GM12865 (cell line): ENCODE measurements at regions not wholly inside any gene's neighbourhood (a gene's known extent, or its start where the extent isn't known, plus 50 kb on each side); places are given as distances from the start of the nearest gene placed in this dataset.

Experiments
- DNase-seq: peaks from one replicate; pipeline ENCODE4 v3.0.0; 2010; ENCODE audit warnings: low read depth
- H3K4me3 ChIP-seq: 2 replicates; pipeline ENCODE4 v1.5.1; 2011; ENCODE audit warnings: mild to moderate bottlenecking, low read depth, low read length, control low read depth
- CTCF ChIP-seq: IDR thresholded peaks from 2 replicates; pipeline ENCODE4 v1.5.1; 2011; ENCODE audit warnings: low read length, control low read depth, low read depth, inconsistent platforms; ENCODE audit not compliant: insufficient read depth; ENCODE audit errors: missing control alignments

DNA sequence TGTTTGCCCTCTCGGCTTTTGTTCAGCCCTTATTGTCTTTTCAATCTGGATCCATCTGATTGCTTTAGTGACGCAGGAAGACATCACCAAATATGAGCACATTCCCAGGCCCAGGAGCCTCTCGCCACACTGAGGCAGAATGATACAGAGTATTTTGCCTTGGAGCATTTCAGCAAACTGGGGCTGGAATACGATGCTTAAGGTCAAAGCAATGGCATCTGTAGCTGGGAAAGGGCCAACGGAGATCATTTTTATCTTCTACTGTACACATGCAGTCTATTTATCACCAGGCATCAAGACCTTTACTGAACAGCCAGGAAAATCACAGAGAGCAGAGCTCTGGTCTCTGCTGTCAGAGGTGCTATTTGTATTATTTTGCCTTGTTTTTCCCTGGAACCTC lies 655.3 kb downstream of the RNF144B start:
- no peak overlapping the region for H3K4me3 ChIP-seq
- no peak for TF ChIP-seq CTCF
- DNase-seq: no peak

DNA sequence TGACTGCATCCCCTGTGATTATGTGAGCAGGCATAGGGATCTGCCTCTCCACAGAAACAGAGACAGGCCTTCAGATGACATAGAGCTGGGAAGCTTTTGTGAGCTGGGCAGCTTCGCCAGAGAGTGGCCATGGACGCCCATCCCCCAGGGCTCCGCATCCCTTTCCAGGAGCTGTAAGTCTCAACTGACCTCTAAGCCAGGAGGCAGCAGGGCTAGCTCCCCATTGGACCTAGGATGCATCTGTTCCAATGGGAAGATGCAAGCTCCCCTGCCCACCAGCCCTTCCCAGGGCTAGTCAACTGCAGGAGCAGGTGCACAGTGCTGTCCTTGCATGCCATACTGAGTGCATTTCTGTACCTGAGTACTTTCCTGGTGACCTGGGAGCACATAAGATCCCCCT lies 663.6 kb downstream of the RNF144B start:
- TF ChIP-seq CTCF: no peak
- no peak overlapping the region for H3K4me3 ChIP-seq
- DNase-seq: no peak

DNA sequence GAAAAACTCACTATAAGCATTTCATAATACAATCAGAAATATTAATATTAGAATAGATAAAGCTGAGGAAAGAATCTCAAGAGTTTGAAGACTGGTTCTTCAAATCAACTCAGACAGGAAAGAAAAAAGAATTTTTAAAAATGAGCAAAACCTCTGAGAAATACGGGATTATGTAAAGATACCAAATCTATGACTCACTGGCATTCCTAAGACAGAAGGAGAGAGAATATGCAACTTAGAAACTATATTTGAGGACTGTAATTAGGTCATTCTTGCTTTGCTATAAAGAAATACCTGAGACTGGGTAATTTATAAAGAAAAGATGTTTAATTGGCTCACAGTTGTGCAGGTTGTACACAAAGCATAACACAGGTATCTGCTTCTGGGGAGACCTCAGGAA lies 665.1 kb downstream of the RNF144B start:
- H3K4me3 ChIP-seq: no peak overlapping the region
- DNase-seq: no peak
- no peak for TF ChIP-seq CTCF

GRCh38 chr6:19059102-19059501 lies 672.0 kb downstream of the RNF144B start:
- no peak for DNase-seq
- no peak for TF ChIP-seq CTCF
- no peak overlapping the region for H3K4me3 ChIP-seq

DNA sequence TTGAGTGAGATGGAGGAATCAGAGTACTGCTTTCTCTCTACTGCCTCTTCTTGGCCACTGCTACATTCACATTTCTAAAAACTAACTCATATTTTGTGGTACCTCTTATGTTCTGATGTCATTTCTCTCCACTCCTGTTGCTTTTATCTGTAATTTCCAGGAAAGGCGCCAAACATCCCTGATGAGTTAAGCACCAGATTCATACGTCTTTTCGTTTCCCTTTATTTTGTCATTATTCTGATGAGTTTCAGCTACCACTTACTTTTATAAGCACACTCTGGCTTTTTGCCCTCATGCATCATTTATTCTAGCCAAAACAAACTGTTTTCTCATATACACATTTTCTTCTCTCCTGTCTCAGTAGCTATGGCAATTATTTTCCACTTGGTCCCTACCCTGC lies 680.0 kb downstream of the RNF144B start:
- TF ChIP-seq CTCF: no peak
- no peak overlapping the region for H3K4me3 ChIP-seq
- no peak for DNase-seq

DNA sequence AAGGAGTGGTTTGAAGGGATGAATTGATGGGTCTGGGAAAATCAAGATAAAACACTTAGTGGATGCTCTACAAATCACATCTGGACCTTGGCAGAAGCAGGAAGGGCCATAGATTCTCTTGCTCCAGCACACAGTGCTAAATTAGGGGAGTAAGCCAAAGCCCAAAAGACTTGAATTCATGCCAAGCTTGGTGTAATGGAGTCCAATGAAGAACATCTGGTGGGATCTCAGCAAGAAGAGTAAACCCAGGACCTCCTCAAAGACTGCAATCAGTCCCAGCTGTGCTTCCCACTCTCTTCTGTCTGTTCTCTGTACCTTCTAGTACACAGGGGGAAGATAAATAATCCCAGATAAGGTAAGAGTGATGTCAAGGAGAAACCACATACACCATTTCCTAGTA lies 683.4 kb downstream of the RNF144B start:
- no peak overlapping the region for H3K4me3 ChIP-seq
- no peak for TF ChIP-seq CTCF
- no peak for DNase-seq

- TF ChIP-seq CTCF: no peak
- DNase-seq: no peak
- no peak overlapping the region for H3K4me3 ChIP-seq
Measured at GRCh38 chr6:19083801-19084200, 696.7 kb downstream of the RNF144B start.
